HG03045 (cell line): ENCODE measurements at regions not wholly inside any gene's neighbourhood (a gene's known extent, or its start where the extent isn't known, plus 50 kb on each side); places are given as distances from the start of the nearest gene placed in this dataset.

Source experiments
- ATAC-seq: cut with Tn5 transposase; IDR thresholded peaks from one replicate; pipeline ENCODE4 v1.9.1; 2021; ENCODE audit warnings: mild to moderate bottlenecking, moderate library complexity; ENCODE audit not compliant: unreplicated experiment

DNA sequence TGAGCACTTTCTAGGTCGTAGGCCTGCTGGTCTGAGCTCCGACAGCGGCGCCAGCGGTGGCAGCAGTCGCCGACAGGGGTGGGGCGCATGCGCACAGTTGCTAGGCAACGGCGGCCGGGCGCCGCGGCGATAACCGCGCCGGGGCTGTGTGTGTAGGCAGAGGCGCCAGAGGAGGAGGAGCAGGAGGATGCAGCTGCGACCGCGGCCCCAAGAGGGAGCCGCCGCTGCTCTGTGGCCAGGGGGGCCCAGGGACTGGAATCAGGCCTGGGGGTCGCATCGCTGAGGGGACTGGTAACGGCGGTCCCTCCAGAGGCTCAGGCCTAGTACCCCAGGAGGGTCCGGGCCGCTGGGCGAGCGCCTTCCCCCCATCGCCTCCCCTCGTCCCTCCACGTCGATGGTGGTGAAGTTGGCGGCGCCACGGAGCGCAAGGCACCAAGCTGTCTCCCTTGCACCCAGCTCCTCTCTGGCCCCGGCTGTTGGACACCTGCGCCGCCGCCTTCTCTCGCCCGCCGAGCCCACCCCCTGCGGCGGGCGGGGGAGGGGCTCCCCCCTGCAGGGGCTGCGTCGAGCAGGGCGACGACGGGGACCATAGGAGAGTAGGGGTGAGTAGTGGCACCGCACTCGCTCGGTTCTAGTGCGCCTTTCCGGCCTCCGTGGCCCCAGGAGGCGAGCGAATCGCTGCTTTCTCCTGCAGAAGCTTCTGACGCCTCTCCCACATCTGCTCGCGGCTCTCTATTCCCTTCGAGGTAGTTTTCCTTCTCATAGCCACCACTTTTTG is 58.6 kb upstream of the ZC4H2 start, which contains the start of gene ZC3H12B:
Gene ZC3H12B, plus strand, starts transcription at position 159 of the 778 bp plus-strand sequence.
- peak; percentile 97 for ATAC-seq

DNA sequence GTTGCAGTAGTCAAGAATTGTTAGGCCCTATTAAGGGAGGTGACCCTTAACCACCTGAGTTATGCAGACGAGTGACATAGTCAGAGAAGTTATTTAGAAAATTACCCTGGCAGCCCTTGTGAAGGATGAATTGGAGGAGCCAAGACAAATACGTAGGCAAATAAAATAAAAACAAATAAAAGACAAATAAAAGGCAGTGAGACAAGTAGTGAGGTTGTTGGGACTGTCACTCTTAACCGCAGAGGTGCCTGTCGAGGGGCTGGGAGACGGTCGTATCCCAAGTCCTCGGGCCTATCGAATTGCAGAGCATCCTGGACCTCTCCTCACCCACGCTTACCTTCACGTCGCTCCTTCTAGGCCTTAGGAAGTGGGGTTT is 58.0 kb upstream of the ZC4H2 start:
- no peak for ATAC-seq
